K562 (cell line): ENCODE measurements at regions not wholly inside any gene's neighbourhood (a gene's known extent, or its start where the extent isn't known, plus 50 kb on each side); places are given as distances from the start of the nearest gene placed in this dataset.

ENCODE experiments used
- CREBBP ChIP-seq: IDR thresholded peaks from one replicate; pipeline ENCODE4 v1.6.1; 2012; ENCODE audit warnings: low read depth, mild to moderate bottlenecking, control low read depth, inconsistent platforms, low read length
- DPF2 ChIP-seq: fragments of 450-650 bp; IDR thresholded peaks from 2 replicates; pipeline ENCODE4 v1.6.1; 2016
- E2F6 ChIP-seq, 2 experiments: IDR thresholded peaks; 2 replicates each; pipeline ENCODE4 v1.6.1; 2011; ENCODE audit warnings: borderline replicate concordance in 1 of 2, control low read depth in 1 of 2, low read depth in 1 of 2, low read length in 1 of 2, mild to moderate bottlenecking in 1 of 2, mixed read lengths in 1 of 2, moderate library complexity in 1 of 2; ENCODE audit not compliant: insufficient read depth in 1 of 2, insufficient read length in 1 of 2, poor library complexity in 1 of 2, severe bottlenecking in 1 of 2; ENCODE audit errors: extremely low read depth in 1 of 2
- HDAC2 ChIP-seq: fragments of 450-650 bp; IDR thresholded peaks from 2 replicates; pipeline ENCODE4 v1.6.1; 2016; ENCODE audit warnings: mild to moderate bottlenecking
- HMGXB4 ChIP-seq: sonication (generic); formaldehyde crosslinking; IDR thresholded peaks from 2 replicates; pipeline ENCODE4 v1.8.1; 2023; ENCODE audit warnings: mild to moderate bottlenecking, missing genetic modification reagents
- ID3 ChIP-seq, 2 experiments: fragments of 250-450 bp in 1 of 2; fragments of 450-650 bp in 1 of 2; sonication (Bioruptor Pico) in 1 of 2; IDR thresholded peaks; 2 replicates each; pipeline versions ENCODE4 v1.6.1 to v1.8.0; 2016 to 2021; ENCODE audit warnings: mild to moderate bottlenecking in 2 of 2, moderate library complexity in 2 of 2, missing compliant biosample characterization in 1 of 2, missing genetic modification characterization in 1 of 2
- KLF1 ChIP-seq: fragments of 450-650 bp; IDR thresholded peaks from 2 replicates; pipeline ENCODE4 v1.6.1; 2016; ENCODE audit warnings: missing genetic modification characterization, missing compliant biosample characterization
- L3MBTL2 ChIP-seq: fragments of 450-650 bp; IDR thresholded peaks from 2 replicates; pipeline ENCODE4 v1.6.1; 2016; ENCODE audit warnings: mild to moderate bottlenecking, moderate library complexity
- LEF1 ChIP-seq: fragments of 450-650 bp; IDR thresholded peaks from 2 replicates; pipeline ENCODE4 v1.6.1; 2016; ENCODE audit warnings: mild to moderate bottlenecking
- MCM5 ChIP-seq: fragments of 450-650 bp; IDR thresholded peaks from 2 replicates; pipeline ENCODE4 v1.6.1; 2016; ENCODE audit warnings: low read depth
- NCOR1 ChIP-seq: fragments of 450-650 bp; IDR thresholded peaks from 2 replicates; pipeline ENCODE4 v1.6.1; 2016; ENCODE audit warnings: mild to moderate bottlenecking, moderate library complexity
- NFE2 ChIP-seq: IDR thresholded peaks from 2 replicates; pipeline ENCODE4 v1.6.1; 2014; ENCODE audit warnings: antibody characterized with exemption, low read depth
- SMAD3 ChIP-seq: fragments of 450-650 bp; formaldehyde crosslinking; conservative IDR thresholded peaks from 2 replicates; pipeline ENCODE4 v1.4.0; 2020; ENCODE audit warnings: mild to moderate bottlenecking
- SMARCE1 ChIP-seq: fragments of 450-650 bp; IDR thresholded peaks from 2 replicates; pipeline ENCODE4 v1.7.1; 2016; ENCODE audit warnings: mild to moderate bottlenecking
- TCF7 ChIP-seq: sonication (generic); IDR thresholded peaks from 2 replicates; pipeline ENCODE4 v1.6.1; 2016; ENCODE audit warnings: antibody characterized with exemption, borderline replicate concordance
- ZFX ChIP-seq: sonication (generic); formaldehyde crosslinking; IDR thresholded peaks from 2 replicates; pipeline ENCODE4 v1.8.0; 2022; ENCODE audit warnings: mild to moderate bottlenecking, missing genetic modification reagents, moderate library complexity
- ZNF134 ChIP-seq: fragments of 250-450 bp; sonication (Bioruptor Pico); conservative IDR thresholded peaks from 2 replicates; pipeline ENCODE4 v1.4.0; 2020
- ZNF146 ChIP-seq: IDR thresholded peaks from one replicate; pipeline ENCODE4 v1.6.1; 2018; ENCODE audit warnings: missing compliant biosample characterization; ENCODE audit not compliant: unreplicated experiment
- ZNF316 ChIP-seq: fragments of 450-650 bp; IDR thresholded peaks from 2 replicates; pipeline ENCODE4 v1.6.1; 2016
- ZNF354B ChIP-seq: fragments of 250-450 bp; sonication (Bioruptor Pico); IDR thresholded peaks from 2 replicates; pipeline ENCODE4 v1.4.0; 2020
- ZNF583 ChIP-seq: fragments of 250-450 bp; sonication (Bioruptor Pico); IDR thresholded peaks from 2 replicates; pipeline ENCODE4 v1.4.0; 2020
- ZNF592 ChIP-seq: fragments of 450-650 bp; IDR thresholded peaks from 2 replicates; pipeline ENCODE4 v1.6.1; 2017; ENCODE audit warnings: antibody characterized with exemption, mild to moderate bottlenecking

GRCh38 chr3:72579581-72580245, 268.5 kb downstream of the SHQ1 start (continued):
- no peak for TF ChIP-seq KLF1 (tag)
- TF ChIP-seq CREBBP, result no peak
- no peak for TF ChIP-seq NFE2
- no peak for TF ChIP-seq ZNF316
- TF ChIP-seq NCOR1, result no peak
- peak; percentile 90 for TF ChIP-seq L3MBTL2
- peak; percentile 30; the same call in 1 of the 2 replicates for TF ChIP-seq DPF2
- no peak for TF ChIP-seq ZNF134
- TF ChIP-seq ID3 (CRISPR knock-in tag; IDR thresholded peaks at IDR 0.05), result no peak
- peak; percentile 87 for TF ChIP-seq ID3 (tag; IDR thresholded peaks at IDR 0.05)
- 0 out of 2 replicates have a peak, but pooled peaks have one; percentile 62 for TF ChIP-seq ZNF592
- no peak for TF ChIP-seq HMGXB4 (CRISPR knock-in tag)
- 0 out of 2 replicates have a peak, but pooled peaks have one; percentile 21 for TF ChIP-seq ZFX (CRISPR knock-in tag)
- peak in 1 of 2 experiments; percentile 29 for TF ChIP-seq E2F6 (IDR thresholded peaks at IDR 0.05; ENCODE audit: borderline replicate concordance in 1 of 2, extremely low read depth in 1 of 2, insufficient read depth in 1 of 2, insufficient read length in 1 of 2, low read depth in 1 of 2, low read length in 1 of 2, poor library complexity in 1 of 2, severe bottlenecking in 1 of 2)
- TF ChIP-seq ZNF354B (CRISPR knock-in tag), result no peak
- TF ChIP-seq LEF1, result 0 out of 2 replicates have a peak, but pooled peaks have one; percentile 31
- TF ChIP-seq ZNF583 (CRISPR knock-in tag), result no peak
- no peak for TF ChIP-seq ZNF146 (CRISPR knock-in tag)
- TF ChIP-seq MCM5, result no peak
- TF ChIP-seq TCF7, result no peak
- no peak for TF ChIP-seq SMARCE1
- no peak for TF ChIP-seq HDAC2
- TF ChIP-seq SMAD3 (CRISPR knock-in tag), result no peak
- TF ChIP-seq, all 486 proteins: peak for 15
